ENCODE measurements at regions not wholly inside any gene's neighbourhood (a gene's known extent, or its start where the extent isn't known, plus 50 kb on each side); places are given as distances from the start of the nearest gene placed in this dataset.

- 52 to 85% (median 69%) methylated on average over 4 of the region's 4 CpGs for WGBS, 3 donors
- Histone ChIP-seq H3K36me3 (ENCODE audit: insufficient read depth in 1 of 2, low read depth in 1 of 2) (no peaks in the 10 kb centered on the region), H3K9me3 (no peaks in the 10 kb centered on the region), H3K4me1 (no peaks in the 10 kb centered on the region), H3K4me3 (no peak overlapping the region), H3K27me3 (ENCODE audit: insufficient read depth in 3 of 3, low read length in 2 of 3) (no peaks in the 10 kb centered on the region), H3K27ac (no peak overlapping the region)
- DNase-seq = no peak
- TF ChIP-seq CTCF (IDR thresholded peaks at IDR 0.05) = no peak
- no peak for ATAC-seq
- intact Hi-C loops (cut with DNase I) = no loop called here
These were observed 560.3 kb upstream of the ANO3 start for GRCh38 chr11:25771605-25772004.

DNA sequence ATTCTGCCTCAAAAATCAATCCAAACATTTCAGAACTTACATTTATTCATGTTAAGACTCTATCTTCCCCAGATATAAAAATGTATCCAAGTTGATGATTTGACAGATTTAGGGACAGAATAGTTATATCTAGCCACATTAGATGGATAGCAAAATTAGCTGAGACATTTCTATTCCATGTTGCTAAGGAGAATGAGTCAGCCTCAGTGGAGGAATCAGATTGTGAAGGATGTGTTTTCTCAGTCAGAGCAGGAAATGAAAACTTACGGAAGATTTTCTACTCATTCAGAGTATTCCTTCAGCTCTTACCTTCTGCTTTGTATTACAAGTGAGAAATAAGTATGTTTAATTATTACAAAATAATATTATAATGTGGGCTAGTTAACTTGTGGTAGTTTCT is 556.3 kb upstream of the ANO3 start:
- TF ChIP-seq CTCF (IDR thresholded peaks at IDR 0.05) = no peak
- 72 to 84% (median 80%) methylated on average over 1 of the region's 1 CpG for WGBS, 3 donors
- Histone ChIP-seq H3K4me3 (no peak overlapping the region), H3K36me3 (ENCODE audit: insufficient read depth in 1 of 2, low read depth in 1 of 2) (no peaks in the 10 kb centered on the region), H3K27ac (no peak overlapping the region), H3K9me3 (no peaks in the 10 kb centered on the region), H3K27me3 (ENCODE audit: insufficient read depth in 3 of 3, low read length in 2 of 3) (no peaks in the 10 kb centered on the region), H3K4me1 (no peaks in the 10 kb centered on the region)
- ATAC-seq = no peak
- intact Hi-C loops (cut with DNase I) = no loop called here
- no peak for DNase-seq

GRCh38 chr11:25776238-25776637 is 555.7 kb upstream of the ANO3 start:
- Histone ChIP-seq H3K4me1 (no peaks in the 10 kb centered on the region), H3K36me3 (ENCODE audit: insufficient read depth in 1 of 2, low read depth in 1 of 2) (no peaks in the 10 kb centered on the region), H3K27me3 (ENCODE audit: insufficient read depth in 3 of 3, low read length in 2 of 3) (peaks cover 0 to 2% (median 0%) of the 10 kb centered on the region in 3 donors), H3K27ac (no peak overlapping the region), H3K9me3 (no peaks in the 10 kb centered on the region), H3K4me3 (no peak overlapping the region)
- DNase-seq = no peak
- WGBS, 3 donors = 81 to 92% (median 83%) methylated on average over 1 of the region's 1 CpG
- no peak for TF ChIP-seq CTCF (IDR thresholded peaks at IDR 0.05)
- no peak for ATAC-seq
- intact Hi-C loops (cut with DNase I) = no loop called here

- no peak overlapping the region for H3K27ac ChIP-seq
- H3K4me1 ChIP-seq = no peaks in the 10 kb centered on the region
- no peaks in the 10 kb centered on the region for H3K36me3 ChIP-seq (ENCODE audit: insufficient read depth in 1 of 2, low read depth in 1 of 2)
- no peak for DNase-seq
- intact Hi-C loops (cut with DNase I) = no loop called here
- H3K4me3 ChIP-seq = no peak overlapping the region
- no peak for TF ChIP-seq CTCF (IDR thresholded peaks at IDR 0.05)
- WGBS, 3 donors = 56 to 77% (median 71%) methylated on average over 2 of the region's 2 CpGs
- no peaks in the 10 kb centered on the region for H3K9me3 ChIP-seq
- peaks cover 0 to 2% (median 0%) of the 10 kb centered on the region in 3 donors for H3K27me3 ChIP-seq (ENCODE audit: insufficient read depth in 3 of 3, low read length in 2 of 3)
- ATAC-seq = no peak
These were observed 554.6 kb upstream of the ANO3 start for GRCh38 chr11:25777343-25777742.

DNA sequence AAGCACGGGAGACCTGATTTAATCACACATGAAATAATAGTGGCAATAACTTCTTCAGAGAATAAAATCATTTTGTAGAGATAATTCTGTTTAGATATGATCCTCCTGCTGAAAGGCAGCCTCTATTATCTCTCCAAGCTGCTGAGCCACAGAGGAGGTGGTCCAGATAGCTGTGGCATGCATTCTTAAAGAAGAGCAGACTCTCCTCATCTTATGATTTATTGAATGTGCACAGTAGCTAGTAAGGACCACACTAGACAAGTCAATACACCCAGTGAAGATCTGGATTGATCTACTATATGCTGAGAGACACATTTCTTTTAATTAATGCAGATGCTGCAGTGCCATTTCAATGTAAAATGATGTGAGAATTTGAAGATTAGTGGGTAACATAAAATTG is 552.9 kb upstream of the ANO3 start:
- WGBS, 3 donors = 69 to 73% (median 70%) methylated on average over 1 of the region's 1 CpG
- TF ChIP-seq CTCF (IDR thresholded peaks at IDR 0.05) = no peak

More for the DNA sequence above, 552.9 kb upstream of the ANO3 start:
- ATAC-seq (no peak), DNase-seq (no peak)
- no peak overlapping the region for H3K27ac ChIP-seq
- H3K9me3 ChIP-seq = no peaks in the 10 kb centered on the region
- no peaks in the 10 kb centered on the region for H3K36me3 ChIP-seq (ENCODE audit: insufficient read depth in 1 of 2, low read depth in 1 of 2)
- H3K4me3 ChIP-seq = no peak overlapping the region
- intact Hi-C loops (cut with DNase I) = no loop called here
- peaks cover 0 to 2% (median 0%) of the 10 kb centered on the region in 3 donors for H3K27me3 ChIP-seq (ENCODE audit: insufficient read depth in 3 of 3, low read length in 2 of 3)
- no peaks in the 10 kb centered on the region for H3K4me1 ChIP-seq
